Nucleus accumbens (tissue), 56 donors: ENCODE measurements at regions not wholly inside any gene's neighbourhood (a gene's known extent, or its start where the extent isn't known, plus 50 kb on each side); places are given as distances from the start of the nearest gene placed in this dataset.
"Not testable (repeated sequence)": the region's sequence is repeated elsewhere in the genome, so short reads cannot be mapped to it uniquely, and the experiment has no call there.

Experiments
- DNase-seq, 56 donors: peaks; one replicate each; lab custom pipeline; 2025; lab: John Stamatoyannopoulos, UW

GRCh38 chr10:78096486-78096885, 62.8 kb downstream of the RPS24 start:
- DNase-seq, result not testable (repeated sequence)

- not testable (repeated sequence) for DNase-seq
These were observed 68.9 kb downstream of the RPS24 start for GRCh38 chr10:78102593-78102992.

- no peak for DNase-seq
These were observed 75.5 kb downstream of the RPS24 start for GRCh38 chr10:78109210-78109609.

GRCh38 chr10:78115135-78115853, 81.6 kb downstream of the RPS24 start:
- no peak for DNase-seq

DNA sequence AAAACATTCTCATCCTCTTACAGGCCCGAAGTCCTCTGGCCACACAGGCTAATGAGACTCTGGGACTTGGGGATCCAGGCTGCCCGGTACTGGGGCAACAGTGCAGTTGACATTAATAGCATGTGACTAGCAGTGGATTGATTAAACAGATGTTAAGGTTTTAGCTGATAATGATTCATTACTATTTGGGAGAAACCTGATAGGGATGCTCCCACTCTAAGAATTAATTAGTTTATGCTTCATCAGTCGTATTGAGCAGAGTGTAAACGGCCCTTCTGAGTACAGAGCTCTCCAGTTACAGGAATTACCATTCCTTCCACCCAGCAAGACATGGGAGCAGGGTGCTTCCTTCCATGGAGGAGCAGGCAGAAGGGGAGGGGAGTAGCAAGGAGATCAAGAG, 82.7 kb downstream of the RPS24 start:
- no peak for DNase-seq

GRCh38 chr10:78118591-78118990, 84.9 kb downstream of the RPS24 start:
- no peak for DNase-seq

- DNase-seq, result no peak
These were observed 88.1 kb downstream of the RPS24 start for GRCh38 chr10:78121801-78122200.

DNA sequence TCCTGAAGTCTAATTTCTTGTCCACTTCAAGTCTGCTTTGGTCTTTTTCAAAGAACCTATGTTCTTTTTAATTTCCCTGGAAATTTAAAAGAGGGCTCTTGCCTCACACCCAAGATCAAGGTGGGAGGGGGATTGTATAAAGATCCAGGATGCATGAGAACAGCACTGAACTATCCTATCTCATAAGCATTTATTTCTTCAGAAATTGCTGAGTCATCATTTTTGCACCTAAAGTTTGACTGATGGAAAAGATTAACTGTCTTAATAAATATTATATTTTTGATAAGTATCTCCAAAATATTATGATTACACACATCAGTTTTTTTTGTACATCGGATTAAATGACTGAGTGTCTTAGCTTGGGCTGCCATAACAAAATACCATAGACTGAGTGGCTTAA, 90.5 kb downstream of the RPS24 start:
- DNase-seq, result no peak

- no peak for DNase-seq
These were observed 95.5 kb downstream of the RPS24 start for GRCh38 chr10:78129211-78129610.

- DNase-seq, result no peak
These were observed 97.5 kb downstream of the RPS24 start for GRCh38 chr10:78130966-78131710.

DNA sequence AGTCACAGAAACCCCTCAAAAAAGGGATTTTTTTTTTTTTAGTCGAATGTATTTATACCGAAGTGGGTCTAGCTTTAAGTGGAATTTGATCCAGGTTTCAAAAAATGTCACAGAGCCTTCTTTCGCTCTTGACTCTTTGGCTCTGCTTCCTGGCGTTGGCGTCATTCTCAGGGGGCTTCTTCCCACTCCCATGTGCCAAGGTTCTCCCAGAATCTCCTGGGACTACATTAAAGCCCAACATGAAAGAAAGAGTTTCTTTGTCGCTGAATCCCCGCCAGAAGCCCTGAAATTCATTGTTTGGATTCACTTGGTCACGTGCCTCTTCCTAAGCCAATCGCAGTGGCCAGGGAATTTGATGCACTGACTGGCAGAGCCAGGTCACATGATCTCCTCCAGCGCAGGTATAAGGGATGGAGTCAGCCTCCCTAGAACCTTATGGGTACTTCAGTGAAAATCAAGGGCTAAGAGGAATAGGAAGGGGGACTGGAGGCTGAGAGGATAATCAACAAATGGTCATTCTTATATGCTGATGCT, 101.2 kb downstream of the RPS24 start:
- no peak for DNase-seq

DNA sequence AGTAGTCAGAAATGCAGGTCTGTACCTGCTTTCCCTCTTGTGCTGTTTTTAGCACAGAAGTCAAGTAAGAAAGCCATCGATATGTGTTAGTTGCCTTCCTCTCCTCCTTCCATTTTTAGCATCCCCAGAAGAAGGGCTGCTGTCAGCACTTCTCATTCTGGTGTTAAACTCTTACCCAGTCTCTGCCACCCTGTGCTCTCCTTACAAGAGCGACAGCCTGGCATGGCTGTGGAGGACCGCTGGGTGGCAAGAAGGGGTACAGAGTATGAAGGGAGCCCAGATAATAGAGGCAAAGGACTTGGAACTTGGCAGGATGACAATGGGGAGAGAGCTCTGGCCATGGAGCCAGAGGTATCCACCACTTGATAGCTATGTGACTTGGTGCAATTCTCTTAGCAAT, 103.5 kb downstream of the RPS24 start:
- DNase-seq, result no peak

- DNase-seq, result peak in 22 of 56 donors; percentile 3 to 62 (median 12)
These were observed 105.7 kb downstream of the RPS24 start for GRCh38 chr10:78139341-78139740.

DNA sequence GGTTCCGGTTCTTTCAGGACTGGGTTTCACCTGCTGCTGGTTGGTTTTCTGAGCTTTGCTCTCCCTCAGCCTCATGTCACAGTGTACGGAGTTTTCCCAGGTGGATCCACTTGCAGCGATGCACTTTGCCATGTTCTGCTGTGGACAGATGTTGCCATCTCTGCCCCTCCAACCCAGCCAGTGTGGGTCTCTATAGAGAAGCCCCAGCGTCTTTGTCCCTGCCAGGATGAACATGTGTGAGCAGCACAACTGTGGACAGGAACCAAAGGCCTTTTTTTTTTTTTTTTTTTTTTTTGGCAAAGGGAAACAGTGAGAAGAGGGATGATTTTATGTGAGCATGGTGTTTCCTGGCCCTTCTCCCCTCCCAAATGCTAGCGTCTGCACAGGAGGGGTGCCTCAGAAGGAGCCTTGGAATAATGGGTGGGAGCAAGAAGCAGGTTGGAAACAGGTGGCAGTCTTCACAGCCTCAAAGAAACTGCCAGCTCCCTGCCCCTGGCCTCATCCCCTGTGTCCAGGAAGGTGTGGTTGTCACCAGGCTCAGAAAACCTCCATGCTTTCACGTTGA, 106.5 kb downstream of the RPS24 start:
- DNase-seq, result no peak

- DNase-seq, result no peak
These were observed 109.9 kb downstream of the RPS24 start for GRCh38 chr10:78143576-78143975.

DNA sequence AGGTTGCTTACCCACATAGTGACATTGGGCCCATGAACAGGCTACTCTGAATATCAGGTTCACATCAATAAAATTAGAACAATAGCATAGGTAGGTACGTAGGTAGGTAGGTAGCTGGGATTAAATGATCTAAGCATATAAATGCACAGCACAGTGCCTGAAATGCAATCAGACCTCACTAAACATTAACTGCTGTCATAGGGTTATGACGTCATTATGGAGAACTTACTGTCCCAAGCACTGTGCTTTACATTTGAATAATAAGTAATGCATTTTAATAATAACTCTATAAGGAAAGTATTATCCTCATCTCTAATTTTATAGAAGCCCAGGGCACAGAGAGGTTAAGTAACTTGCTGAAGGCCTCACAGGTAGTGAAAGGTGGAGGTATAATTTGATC, 112.5 kb downstream of the RPS24 start:
- DNase-seq, result no peak

- DNase-seq, result no peak
These were observed 113.5 kb downstream of the RPS24 start for GRCh38 chr10:78147202-78147601.

- no peak for DNase-seq
These were observed 114.7 kb downstream of the RPS24 start for GRCh38 chr10:78148216-78148960.

DNA sequence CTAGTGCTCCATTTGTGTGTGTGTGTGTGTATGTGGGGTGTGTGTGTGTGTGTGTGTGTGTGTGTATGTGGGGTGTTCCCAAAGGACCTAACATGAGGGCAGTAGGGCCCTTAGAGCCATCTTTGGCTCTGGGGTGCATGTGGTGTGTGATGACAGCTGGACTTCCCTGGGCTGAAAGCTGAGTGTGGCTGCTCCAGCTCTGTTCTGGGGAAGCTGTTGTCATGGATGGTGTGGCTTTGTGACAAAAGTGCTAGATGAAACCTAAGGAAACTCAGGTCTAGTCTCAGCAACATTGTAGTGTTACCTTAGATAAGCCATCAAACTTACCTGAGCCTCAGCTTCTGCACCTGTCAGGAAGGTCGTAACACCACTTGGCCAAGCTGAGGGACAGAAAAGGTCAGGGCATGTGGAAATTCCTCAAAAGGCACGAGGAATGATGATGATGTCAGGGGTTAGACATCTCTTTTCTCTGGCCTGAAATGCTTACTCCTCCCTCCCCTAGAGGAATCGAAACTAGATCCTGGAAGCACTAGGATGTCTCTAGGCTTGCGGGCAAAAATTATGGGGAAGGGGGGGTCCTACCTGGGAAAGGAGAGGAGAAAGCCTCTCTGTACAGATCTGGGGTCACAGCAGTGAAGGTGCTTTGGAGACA, 115.4 kb downstream of the RPS24 start:
- no peak for DNase-seq

DNA sequence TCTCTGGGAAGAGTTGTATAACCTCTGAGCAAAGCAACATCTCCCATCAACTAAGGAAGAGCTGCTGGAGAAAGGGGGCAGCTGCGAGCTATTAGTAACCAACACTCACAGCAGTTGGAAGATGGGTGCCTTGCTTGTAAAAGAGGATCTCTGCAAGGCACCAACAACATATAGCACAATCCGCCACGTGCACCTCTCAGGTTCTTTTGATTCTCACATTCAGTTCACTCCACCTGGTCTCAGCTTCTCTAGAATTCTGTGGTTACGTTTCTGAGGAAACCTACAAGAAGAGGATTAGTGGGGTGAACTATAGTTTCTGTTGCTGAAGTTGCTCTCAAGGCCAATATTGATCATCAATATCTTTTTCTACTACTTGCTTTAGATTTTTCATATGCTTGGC, 117.1 kb downstream of the RPS24 start:
- DNase-seq, result no peak
